HL-60 (cell line): ENCODE measurements at regions not wholly inside any gene's neighbourhood (a gene's known extent, or its start where the extent isn't known, plus 50 kb on each side); places are given as distances from the start of the nearest gene placed in this dataset.

ENCODE experiments used
- DNase-seq, 2 experiments: peaks; one replicate each; pipeline ENCODE4 v3.0.0-alpha.2; 2010 to 2020; ENCODE audit warnings: low read depth in 1 of 2, low spot score in 1 of 2
- H3K27ac ChIP-seq: fragments of 250-450 bp; sonication (Bioruptor Pico); replicated peaks from 2 replicates; pipeline ENCODE4 v1.5.1; 2020; ENCODE audit warnings: mild to moderate bottlenecking, moderate library complexity
- H3K27me3 ChIP-seq: fragments of 250-450 bp; sonication (Bioruptor Pico); 2 replicates; pipeline ENCODE4 v1.5.1; 2021; ENCODE audit warnings: mild to moderate bottlenecking, moderate library complexity; ENCODE audit not compliant: insufficient read depth, poor library complexity, severe bottlenecking
- H3K4me3 ChIP-seq: replicated peaks from 2 replicates; pipeline ENCODE4 v1.5.1; 2011; ENCODE audit warnings: mild to moderate bottlenecking, control low read depth, low read length; ENCODE audit not compliant: insufficient read depth
- CTCF ChIP-seq: IDR thresholded peaks from one replicate; pipeline ENCODE4 v1.5.1; 2011; ENCODE audit warnings: low read length, control low read depth, inconsistent platforms; ENCODE audit not compliant: insufficient read depth
- GABPA ChIP-seq: IDR thresholded peaks from 2 replicates; pipeline ENCODE4 v1.6.1; 2012; ENCODE audit warnings: low read depth
- POLR2AphosphoS5 ChIP-seq: IDR thresholded peaks from 2 replicates; pipeline ENCODE4 v1.6.1; 2012; ENCODE audit warnings: low read depth
- SPI1 ChIP-seq: IDR thresholded peaks from 2 replicates; pipeline ENCODE4 v1.6.1; 2012; ENCODE audit warnings: low read depth, mild to moderate bottlenecking, borderline replicate concordance
- TF ChIP-seq, protein P1 (sequence below): IDR thresholded peaks from 2 replicates; pipeline ENCODE4 v1.6.1; 2012; ENCODE audit warnings: low read depth; ENCODE audit not compliant: insufficient replicate concordance

DNA sequence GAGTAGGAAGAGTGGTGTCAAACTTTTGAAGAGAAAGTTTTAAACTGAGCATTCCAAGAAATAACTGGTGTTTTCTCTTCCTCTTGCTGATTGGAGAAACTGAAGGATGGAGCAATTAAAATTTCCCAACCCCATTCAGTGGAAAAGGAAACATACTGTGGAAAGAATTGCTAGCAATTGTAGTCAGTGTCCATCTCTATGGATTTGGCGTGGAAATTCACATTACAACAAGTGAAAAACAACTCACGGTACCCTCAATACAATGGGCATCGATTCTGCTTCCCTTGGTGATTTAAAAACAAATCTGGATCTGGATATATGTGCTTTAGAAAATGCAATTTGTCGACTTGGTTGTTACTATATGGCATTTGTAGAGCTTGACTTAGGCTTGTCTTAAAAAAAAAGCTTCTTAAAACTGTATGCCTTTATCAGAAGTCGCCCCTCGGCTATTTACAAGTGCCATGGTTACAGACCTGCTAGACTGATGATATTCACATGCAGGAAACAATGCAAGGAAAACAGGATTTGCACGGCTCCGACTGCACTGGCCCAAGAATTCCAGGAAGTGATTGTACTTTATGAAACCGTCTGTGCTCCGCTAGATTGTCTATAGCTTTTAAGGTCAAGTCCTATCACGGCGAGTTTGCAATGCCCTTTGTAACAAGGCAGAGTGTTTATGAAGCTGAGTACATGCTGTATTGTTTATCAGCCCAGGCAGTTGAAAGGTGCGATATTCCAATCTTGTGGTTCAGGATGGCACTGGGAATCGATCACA lies 131.7 kb upstream of the PHACTR1 start:
- TF ChIP-seq, protein P1, sequence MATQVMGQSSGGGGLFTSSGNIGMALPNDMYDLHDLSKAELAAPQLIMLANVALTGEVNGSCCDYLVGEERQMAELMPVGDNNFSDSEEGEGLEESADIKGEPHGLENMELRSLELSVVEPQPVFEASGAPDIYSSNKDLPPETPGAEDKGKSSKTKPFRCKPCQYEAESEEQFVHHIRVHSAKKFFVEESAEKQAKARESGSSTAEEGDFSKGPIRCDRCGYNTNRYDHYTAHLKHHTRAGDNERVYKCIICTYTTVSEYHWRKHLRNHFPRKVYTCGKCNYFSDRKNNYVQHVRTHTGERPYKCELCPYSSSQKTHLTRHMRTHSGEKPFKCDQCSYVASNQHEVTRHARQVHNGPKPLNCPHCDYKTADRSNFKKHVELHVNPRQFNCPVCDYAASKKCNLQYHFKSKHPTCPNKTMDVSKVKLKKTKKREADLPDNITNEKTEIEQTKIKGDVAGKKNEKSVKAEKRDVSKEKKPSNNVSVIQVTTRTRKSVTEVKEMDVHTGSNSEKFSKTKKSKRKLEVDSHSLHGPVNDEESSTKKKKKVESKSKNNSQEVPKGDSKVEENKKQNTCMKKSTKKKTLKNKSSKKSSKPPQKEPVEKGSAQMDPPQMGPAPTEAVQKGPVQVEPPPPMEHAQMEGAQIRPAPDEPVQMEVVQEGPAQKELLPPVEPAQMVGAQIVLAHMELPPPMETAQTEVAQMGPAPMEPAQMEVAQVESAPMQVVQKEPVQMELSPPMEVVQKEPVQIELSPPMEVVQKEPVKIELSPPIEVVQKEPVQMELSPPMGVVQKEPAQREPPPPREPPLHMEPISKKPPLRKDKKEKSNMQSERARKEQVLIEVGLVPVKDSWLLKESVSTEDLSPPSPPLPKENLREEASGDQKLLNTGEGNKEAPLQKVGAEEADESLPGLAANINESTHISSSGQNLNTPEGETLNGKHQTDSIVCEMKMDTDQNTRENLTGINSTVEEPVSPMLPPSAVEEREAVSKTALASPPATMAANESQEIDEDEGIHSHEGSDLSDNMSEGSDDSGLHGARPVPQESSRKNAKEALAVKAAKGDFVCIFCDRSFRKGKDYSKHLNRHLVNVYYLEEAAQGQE, result no peak
- TF ChIP-seq CTCF, result no peak
- TF ChIP-seq SPI1, result no peak
- no peak for TF ChIP-seq GABPA
- no peak for TF ChIP-seq POLR2AphosphoS5
- no peaks in the 10 kb centered on the region for H3K27me3 ChIP-seq
- H3K4me3 ChIP-seq, result no peak overlapping the region
- no peak for DNase-seq
- H3K27ac ChIP-seq, result no peak overlapping the region

- TF ChIP-seq GABPA (no peak), SPI1 (no peak), CTCF (no peak), POLR2AphosphoS5 (no peak)
- TF ChIP-seq, protein P1, result no peak
- H3K27ac ChIP-seq, result no peak overlapping the region
- no peak overlapping the region for H3K4me3 ChIP-seq
- no peaks in the 10 kb centered on the region for H3K27me3 ChIP-seq
- DNase-seq, result no peak
Observed at GRCh38 chr6:12585497-12585958, 131.0 kb upstream of the PHACTR1 start.

DNA sequence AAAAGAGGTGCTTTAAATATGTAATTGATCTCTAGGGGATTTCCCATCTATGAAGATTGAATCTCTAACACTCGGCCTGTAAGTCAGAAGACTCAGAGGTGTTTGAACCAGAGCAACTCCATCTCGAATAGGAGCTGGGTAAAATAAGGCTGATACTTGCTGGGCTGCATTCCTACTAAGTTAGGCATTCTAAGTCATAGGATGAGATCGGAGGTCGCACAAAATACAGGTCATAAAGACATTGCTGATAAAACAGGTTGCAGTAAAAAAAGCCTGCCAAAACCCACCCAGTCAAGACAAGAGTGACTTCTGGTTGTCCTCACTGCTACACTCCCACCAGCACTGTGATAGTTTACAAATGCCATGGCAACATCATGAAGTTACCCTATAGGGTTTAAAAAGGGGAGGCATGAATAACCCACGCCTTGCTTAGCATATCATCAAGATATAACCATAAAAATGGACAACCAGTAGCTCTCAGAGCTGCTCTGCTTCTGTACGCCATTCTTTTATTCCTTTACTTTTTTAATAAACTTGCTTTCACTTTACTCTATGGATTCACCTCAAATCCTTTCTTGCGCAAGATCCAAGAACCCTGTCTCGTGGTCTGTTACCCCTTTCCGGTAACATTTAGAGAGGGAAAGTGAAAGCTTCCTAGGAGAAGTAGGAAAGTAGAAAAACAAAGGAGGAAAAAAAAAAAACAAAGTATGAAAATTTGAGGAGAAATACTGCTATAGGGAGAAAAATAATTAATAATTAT lies 129.7 kb upstream of the PHACTR1 start:
- H3K27me3 ChIP-seq, result no peaks in the 10 kb centered on the region
- no peak overlapping the region for H3K4me3 ChIP-seq
- TF ChIP-seq, protein P1, result no peak
- no peak for TF ChIP-seq POLR2AphosphoS5
- no peak for TF ChIP-seq CTCF
- TF ChIP-seq GABPA, result no peak
- no peak for TF ChIP-seq SPI1
- no peak for DNase-seq
- H3K27ac ChIP-seq, result no peak overlapping the region
